WTC11 (cell line): ENCODE measurements at regions not wholly inside any gene's neighbourhood (a gene's known extent, or its start where the extent isn't known, plus 50 kb on each side); places are given as distances from the start of the nearest gene placed in this dataset.

Source experiments
- ATAC-seq: fragments of 200-7000 bp; cut with Tn5 transposase; 2 replicates; pipeline ENCODE4 v1.10.0; 2021; ENCODE audit warnings: mild to moderate bottlenecking, moderate library complexity
- CTCF ChIA-PET: fragments of 300-600 bp; sonication (Branson Sonifier 250); formaldehyde crosslinking; loops from one replicate; lab custom pipeline; 2021; ENCODE audit warnings: antibody characterized with exemption; lab: Charles Lee
- POLR2A ChIA-PET: fragments of 350-600 bp; sonication (Branson Sonifier 250); formaldehyde crosslinking; loops from one replicate; lab custom pipeline; 2021; ENCODE audit warnings: antibody characterized with exemption; lab: Charles Lee
- DNase-seq: peaks from one replicate; pipeline ENCODE4 v3.0.0; 2021; ENCODE audit warnings: low spot score
- H3K27ac Mint-ChIP-seq: 2 replicates; pipeline ENCODE4 v1.8.0; 2021; ENCODE audit warnings: mixed read lengths
- H3K27me3 Mint-ChIP-seq: 2 replicates; pipeline ENCODE4 v1.8.0; 2021; ENCODE audit warnings: low read depth, mild to moderate bottlenecking, moderate library complexity, mixed read lengths
- H3K36me3 Mint-ChIP-seq: 2 replicates; pipeline ENCODE4 v1.8.0; 2021; ENCODE audit warnings: mixed read lengths
- H3K4me1 Mint-ChIP-seq: 2 replicates; pipeline ENCODE4 v1.8.0; 2022; ENCODE audit warnings: mixed read lengths
- H3K4me3 Mint-ChIP-seq: 2 replicates; pipeline ENCODE4 v1.8.0; 2021; ENCODE audit warnings: mild to moderate bottlenecking, moderate library complexity, mixed read lengths
- H3K9me3 Mint-ChIP-seq: 2 replicates; pipeline ENCODE4 v1.8.0; 2021; ENCODE audit warnings: mixed read lengths
- CBFB ChIP-seq: sonication (generic); formaldehyde crosslinking; IDR thresholded peaks from 2 replicates; pipeline ENCODE4 v1.8.1; 2022; ENCODE audit warnings: mild to moderate bottlenecking, low read depth, missing genetic modification reagents
- EMX1 ChIP-seq: fragments of 250-450 bp; sonication (Bioruptor Pico); IDR thresholded peaks from 2 replicates; pipeline ENCODE4 v1.8.0; 2021; ENCODE audit warnings: mild to moderate bottlenecking
- ESRRA ChIP-seq: sonication (generic); formaldehyde crosslinking; IDR thresholded peaks from 2 replicates; pipeline ENCODE4 v1.8.1; 2022; ENCODE audit warnings: mild to moderate bottlenecking, missing genetic modification reagents, borderline replicate concordance
- FOXP1 ChIP-seq: sonication (generic); formaldehyde crosslinking; IDR thresholded peaks from 2 replicates; pipeline ENCODE4 v1.8.0; 2022; ENCODE audit warnings: missing genetic modification reagents, mild to moderate bottlenecking, moderate library complexity, borderline replicate concordance
- GABPB1 ChIP-seq: sonication (generic); formaldehyde crosslinking; IDR thresholded peaks from 2 replicates; pipeline ENCODE4 v1.8.1; 2023; ENCODE audit warnings: mild to moderate bottlenecking, missing genetic modification reagents
- HMGA2 ChIP-seq: fragments of 250-450 bp; sonication (Bioruptor Pico); IDR thresholded peaks from 2 replicates; pipeline ENCODE4 v1.4.0; 2021; ENCODE audit warnings: mild to moderate bottlenecking, moderate library complexity
- IRF2 ChIP-seq: sonication (generic); formaldehyde crosslinking; IDR thresholded peaks from 2 replicates; pipeline ENCODE4 v1.8.0; 2022; ENCODE audit warnings: low read depth, missing genetic modification reagents, borderline replicate concordance
- JUN ChIP-seq: sonication (generic); formaldehyde crosslinking; IDR thresholded peaks from 2 replicates; pipeline ENCODE4 v1.8.0; 2023; ENCODE audit warnings: mild to moderate bottlenecking, missing genetic modification reagents
- NFE2L1 ChIP-seq: sonication (generic); formaldehyde crosslinking; IDR thresholded peaks from 2 replicates; pipeline ENCODE4 v1.8.1; 2023; ENCODE audit warnings: missing genetic modification reagents
- OVOL2 ChIP-seq: fragments of 250-450 bp; sonication (Bioruptor Pico); IDR thresholded peaks from 2 replicates; pipeline ENCODE4 v1.9.0; 2021; ENCODE audit warnings: mild to moderate bottlenecking, borderline replicate concordance
- SMAD3 ChIP-seq: sonication (generic); formaldehyde crosslinking; IDR thresholded peaks from 2 replicates; pipeline ENCODE4 v1.8.0; 2022; ENCODE audit warnings: missing genetic modification reagents, mild to moderate bottlenecking, borderline replicate concordance
- SMAD4 ChIP-seq: sonication (generic); formaldehyde crosslinking; IDR thresholded peaks from 2 replicates; pipeline ENCODE4 v1.8.0; 2022; ENCODE audit warnings: mild to moderate bottlenecking, missing genetic modification reagents
- SOX15 ChIP-seq: fragments of 250-450 bp; sonication (Bioruptor Pico); IDR thresholded peaks from 2 replicates; pipeline ENCODE4 v1.9.0; 2021; ENCODE audit warnings: mild to moderate bottlenecking
- ZNF138 ChIP-seq: sonication (generic); formaldehyde crosslinking; conservative IDR thresholded peaks from 2 replicates; pipeline ENCODE4 v1.8.1; 2022; ENCODE audit warnings: mild to moderate bottlenecking, moderate library complexity, missing genetic modification reagents
- ZNF232 ChIP-seq: sonication (generic); formaldehyde crosslinking; IDR thresholded peaks from 2 replicates; pipeline ENCODE4 v1.8.0; 2022; ENCODE audit warnings: mild to moderate bottlenecking, missing genetic modification reagents
- ZNF317 ChIP-seq: sonication (generic); formaldehyde crosslinking; IDR thresholded peaks from 2 replicates; pipeline ENCODE4 v1.8.1; 2023; ENCODE audit warnings: low read depth, mild to moderate bottlenecking, moderate library complexity, missing genetic modification reagents, borderline replicate concordance
- ZNF512 ChIP-seq: sonication (generic); formaldehyde crosslinking; IDR thresholded peaks from 2 replicates; pipeline ENCODE4 v1.8.1; 2022; ENCODE audit warnings: missing genetic modification reagents, borderline replicate concordance
- ZNF671 ChIP-seq: fragments of 250-450 bp; sonication (Bioruptor Pico); IDR thresholded peaks from 2 replicates; pipeline ENCODE4 v1.8.0; 2021; ENCODE audit warnings: mild to moderate bottlenecking
- TF ChIP-seq, protein P1 (sequence below): fragments of 200-600 bp; IDR thresholded peaks from 2 replicates; pipeline ENCODE4 v1.8.0; 2022; ENCODE audit warnings: antibody characterized with exemption
- TF ChIP-seq, protein P2 (sequence below): sonication (generic); formaldehyde crosslinking; IDR thresholded peaks from 2 replicates; pipeline ENCODE4 v1.8.1; 2023; ENCODE audit warnings: mild to moderate bottlenecking, missing genetic modification reagents, moderate library complexity
- TF ChIP-seq, protein P3 (sequence below): sonication (generic); formaldehyde crosslinking; IDR thresholded peaks from 2 replicates; pipeline ENCODE4 v1.8.0; 2022; ENCODE audit warnings: mild to moderate bottlenecking, missing genetic modification reagents
- TF ChIP-seq, protein P4 (sequence below): sonication (generic); formaldehyde crosslinking; IDR thresholded peaks from 2 replicates; pipeline ENCODE4 v1.8.1; 2022; ENCODE audit warnings: mild to moderate bottlenecking, missing genetic modification reagents, moderate library complexity, borderline replicate concordance

DNA sequence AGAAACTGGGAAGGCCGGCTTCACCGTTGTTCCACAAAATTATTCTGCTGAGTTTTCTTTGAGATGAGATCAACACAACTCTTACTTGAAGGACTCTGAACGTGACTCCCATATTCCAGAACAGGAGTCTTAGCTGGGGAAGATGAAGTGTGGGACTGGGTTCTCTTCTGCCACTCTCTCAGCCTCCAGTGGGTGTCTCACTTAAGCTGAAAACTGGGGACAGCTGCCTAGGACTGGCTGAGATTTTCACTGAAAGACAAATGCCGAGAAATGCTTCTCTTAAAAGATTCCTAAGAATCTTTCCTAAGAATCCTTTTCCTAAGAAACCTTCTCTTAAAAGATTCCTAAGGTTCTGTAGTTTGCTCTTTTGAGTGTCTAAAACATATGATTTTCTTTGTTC, 156.6 kb upstream of the LHCGR start:
- TF ChIP-seq SMAD4 (CRISPR knock-in tag) (no peak), SMAD3 (CRISPR knock-in tag) (no peak)
- H3K4me3 Mint-ChIP-seq, result no peak overlapping the region
- H3K36me3 Mint-ChIP-seq, result no peaks in the 10 kb centered on the region
- H3K27me3 Mint-ChIP-seq, result no peaks in the 10 kb centered on the region
- H3K27ac Mint-ChIP-seq, result no peak overlapping the region
- ChIA-PET POLR2A (interaction anchor here (0.7 kb wide), 2 partner anchors 51 to 184 kb away, joined by 4 to 7 read pairs; no protein-coding TSS in a partner anchor), CTCF (interaction anchor here (0.7 kb wide), 1 partner anchor 78 kb away, joined by 4 read pairs; no protein-coding TSS in a partner anchor)
- DNase-seq (no peak), ATAC-seq (peak; percentile 82; the same call in 1 of the 2 replicates)
- H3K9me3 Mint-ChIP-seq, result no peaks in the 10 kb centered on the region
- no peaks in the 10 kb centered on the region for H3K4me1 Mint-ChIP-seq

DNA sequence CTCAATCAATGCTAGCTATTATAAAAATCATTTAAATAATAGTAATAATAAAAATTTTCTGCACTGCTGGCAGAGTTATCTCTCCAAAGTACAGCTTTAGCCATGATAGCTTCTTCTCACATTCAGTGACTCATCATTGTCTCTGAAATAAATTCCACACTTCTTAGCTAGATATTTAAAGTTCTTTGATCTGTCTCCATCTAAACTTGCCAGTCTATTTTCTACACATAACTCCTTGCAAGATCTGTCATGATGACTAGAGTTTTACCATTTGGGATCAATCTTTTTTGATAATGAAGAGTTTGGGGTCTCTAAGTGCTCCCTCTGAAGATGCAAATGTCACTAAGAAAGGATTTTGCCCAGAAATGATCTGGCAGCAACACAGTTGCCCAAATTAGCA, 155.4 kb upstream of the LHCGR start:
- Mint-ChIP-seq H3K4me1 (no peaks in the 10 kb centered on the region), H3K4me3 (no peak overlapping the region), H3K27ac (no peak overlapping the region), H3K9me3 (no peaks in the 10 kb centered on the region), H3K36me3 (no peaks in the 10 kb centered on the region)
- ChIA-PET POLR2A (no interaction called here), CTCF (no interaction called here)
- no peak for ATAC-seq
- TF ChIP-seq, protein P1, sequence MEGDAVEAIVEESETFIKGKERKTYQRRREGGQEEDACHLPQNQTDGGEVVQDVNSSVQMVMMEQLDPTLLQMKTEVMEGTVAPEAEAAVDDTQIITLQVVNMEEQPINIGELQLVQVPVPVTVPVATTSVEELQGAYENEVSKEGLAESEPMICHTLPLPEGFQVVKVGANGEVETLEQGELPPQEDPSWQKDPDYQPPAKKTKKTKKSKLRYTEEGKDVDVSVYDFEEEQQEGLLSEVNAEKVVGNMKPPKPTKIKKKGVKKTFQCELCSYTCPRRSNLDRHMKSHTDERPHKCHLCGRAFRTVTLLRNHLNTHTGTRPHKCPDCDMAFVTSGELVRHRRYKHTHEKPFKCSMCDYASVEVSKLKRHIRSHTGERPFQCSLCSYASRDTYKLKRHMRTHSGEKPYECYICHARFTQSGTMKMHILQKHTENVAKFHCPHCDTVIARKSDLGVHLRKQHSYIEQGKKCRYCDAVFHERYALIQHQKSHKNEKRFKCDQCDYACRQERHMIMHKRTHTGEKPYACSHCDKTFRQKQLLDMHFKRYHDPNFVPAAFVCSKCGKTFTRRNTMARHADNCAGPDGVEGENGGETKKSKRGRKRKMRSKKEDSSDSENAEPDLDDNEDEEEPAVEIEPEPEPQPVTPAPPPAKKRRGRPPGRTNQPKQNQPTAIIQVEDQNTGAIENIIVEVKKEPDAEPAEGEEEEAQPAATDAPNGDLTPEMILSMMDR, result no peak
- TF ChIP-seq FOXP1 (CRISPR knock-in tag), result no peak
- TF ChIP-seq, protein P2, sequence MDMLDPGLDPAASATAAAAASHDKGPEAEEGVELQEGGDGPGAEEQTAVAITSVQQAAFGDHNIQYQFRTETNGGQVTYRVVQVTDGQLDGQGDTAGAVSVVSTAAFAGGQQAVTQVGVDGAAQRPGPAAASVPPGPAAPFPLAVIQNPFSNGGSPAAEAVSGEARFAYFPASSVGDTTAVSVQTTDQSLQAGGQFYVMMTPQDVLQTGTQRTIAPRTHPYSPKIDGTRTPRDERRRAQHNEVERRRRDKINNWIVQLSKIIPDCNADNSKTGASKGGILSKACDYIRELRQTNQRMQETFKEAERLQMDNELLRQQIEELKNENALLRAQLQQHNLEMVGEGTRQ (CRISPR knock-in tag), result no peak
- TF ChIP-seq SOX15 (CRISPR knock-in tag), result no peak
- TF ChIP-seq GABPB1 (CRISPR knock-in tag), result no peak
- no peak for TF ChIP-seq ZNF232 (CRISPR knock-in tag)
- no peak for TF ChIP-seq NFE2L1 (CRISPR knock-in tag)
- no peak for TF ChIP-seq ZNF671
- TF ChIP-seq, all 79 proteins: peak for 0
- H3K27me3 Mint-ChIP-seq, result no peaks in the 10 kb centered on the region
- DNase-seq, result no peak

DNA sequence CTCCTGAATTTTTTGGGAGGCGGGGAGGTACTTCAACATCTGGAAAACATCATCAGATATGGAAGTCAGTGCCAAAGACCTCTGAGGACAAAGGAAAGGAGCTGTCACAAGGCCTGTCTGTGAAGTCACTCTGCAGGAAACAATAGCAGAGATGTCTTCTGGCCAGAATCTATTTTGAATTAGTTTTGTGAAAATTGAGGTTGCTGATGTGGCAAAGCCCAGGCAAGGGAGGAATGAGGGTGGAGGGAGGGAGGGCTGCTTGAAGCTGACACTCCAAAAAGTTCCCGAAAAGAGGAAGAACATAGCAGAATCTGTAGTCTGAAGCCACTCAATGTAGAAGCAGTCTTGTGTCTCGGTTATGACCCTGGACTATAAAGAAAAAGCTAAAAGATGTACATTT, 151.1 kb upstream of the LHCGR start:
- ChIA-PET CTCF (no interaction called here), POLR2A (no interaction called here)
- Mint-ChIP-seq H3K9me3 (peaks cover 2% of the 10 kb centered on the region; the same call in 1 of the 2 replicates), H3K36me3 (no peaks in the 10 kb centered on the region), H3K27ac (no peak overlapping the region), H3K27me3 (no peaks in the 10 kb centered on the region), H3K4me1 (no peaks in the 10 kb centered on the region), H3K4me3 (no peak overlapping the region)
- no peak for DNase-seq
- TF ChIP-seq ZNF138 (CRISPR knock-in tag) (no peak), NFE2L1 (CRISPR knock-in tag) (no peak), ZNF512 (CRISPR knock-in tag) (no peak), ESRRA (CRISPR knock-in tag) (no peak)
- no peak for ATAC-seq

- no peaks in the 10 kb centered on the region for H3K36me3 Mint-ChIP-seq
- no peaks in the 10 kb centered on the region for H3K27me3 Mint-ChIP-seq
- ChIA-PET POLR2A (no interaction called here), CTCF (no interaction called here)
- no peak overlapping the region for H3K4me3 Mint-ChIP-seq
- ATAC-seq, result no peak
- DNase-seq, result no peak
- no peak overlapping the region for H3K27ac Mint-ChIP-seq
- peaks cover 3% of the 10 kb centered on the region; the same call in 1 of the 2 replicates for H3K9me3 Mint-ChIP-seq
- H3K4me1 Mint-ChIP-seq, result no peaks in the 10 kb centered on the region
- no peak for TF ChIP-seq HMGA2 (CRISPR knock-in tag)
- TF ChIP-seq, protein P3, sequence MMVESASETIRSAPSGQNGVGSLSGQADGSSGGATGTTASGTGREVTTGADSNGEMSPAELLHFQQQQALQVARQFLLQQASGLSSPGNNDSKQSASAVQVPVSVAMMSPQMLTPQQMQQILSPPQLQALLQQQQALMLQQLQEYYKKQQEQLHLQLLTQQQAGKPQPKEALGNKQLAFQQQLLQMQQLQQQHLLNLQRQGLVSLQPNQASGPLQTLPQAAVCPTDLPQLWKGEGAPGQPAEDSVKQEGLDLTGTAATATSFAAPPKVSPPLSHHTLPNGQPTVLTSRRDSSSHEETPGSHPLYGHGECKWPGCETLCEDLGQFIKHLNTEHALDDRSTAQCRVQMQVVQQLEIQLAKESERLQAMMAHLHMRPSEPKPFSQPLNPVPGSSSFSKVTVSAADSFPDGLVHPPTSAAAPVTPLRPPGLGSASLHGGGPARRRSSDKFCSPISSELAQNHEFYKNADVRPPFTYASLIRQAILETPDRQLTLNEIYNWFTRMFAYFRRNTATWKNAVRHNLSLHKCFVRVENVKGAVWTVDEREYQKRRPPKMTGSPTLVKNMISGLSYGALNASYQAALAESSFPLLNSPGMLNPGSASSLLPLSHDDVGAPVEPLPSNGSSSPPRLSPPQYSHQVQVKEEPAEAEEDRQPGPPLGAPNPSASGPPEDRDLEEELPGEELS, result no peak
- TF ChIP-seq, protein P4, sequence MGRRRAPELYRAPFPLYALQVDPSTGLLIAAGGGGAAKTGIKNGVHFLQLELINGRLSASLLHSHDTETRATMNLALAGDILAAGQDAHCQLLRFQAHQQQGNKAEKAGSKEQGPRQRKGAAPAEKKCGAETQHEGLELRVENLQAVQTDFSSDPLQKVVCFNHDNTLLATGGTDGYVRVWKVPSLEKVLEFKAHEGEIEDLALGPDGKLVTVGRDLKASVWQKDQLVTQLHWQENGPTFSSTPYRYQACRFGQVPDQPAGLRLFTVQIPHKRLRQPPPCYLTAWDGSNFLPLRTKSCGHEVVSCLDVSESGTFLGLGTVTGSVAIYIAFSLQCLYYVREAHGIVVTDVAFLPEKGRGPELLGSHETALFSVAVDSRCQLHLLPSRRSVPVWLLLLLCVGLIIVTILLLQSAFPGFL (CRISPR knock-in tag), result no peak
- TF ChIP-seq IRF2 (CRISPR knock-in tag), result no peak
- no peak for TF ChIP-seq ZNF317 (CRISPR knock-in tag)
- TF ChIP-seq CBFB (CRISPR knock-in tag), result no peak
- TF ChIP-seq JUN (CRISPR knock-in tag), result no peak
- no peak for TF ChIP-seq OVOL2 (CRISPR knock-in tag)
- TF ChIP-seq EMX1, result no peak
- no peak for TF ChIP-seq ZNF512 (CRISPR knock-in tag)
Measured at GRCh38 chr2:48905696-48906095, 150.2 kb upstream of the LHCGR start.
